HepG2 (cell line): ENCODE measurements at regions not wholly inside any gene's neighbourhood (a gene's known extent, or its start where the extent isn't known, plus 50 kb on each side); places are given as distances from the start of the nearest gene placed in this dataset.

Source experiments
- ATAC-seq: fragments of 200-7000 bp; cut with Tn5 transposase; 3 replicates; pipeline ENCODE4 v1.9.1; 2020; ENCODE audit warnings: mild to moderate bottlenecking, moderate library complexity
- BruUV-seq: library from RNA; stranded (reverse); fragments of 400-500 nt; replicated peaks from 2 replicates; lab custom pipeline; 2021; lab: Mats Ljungman, UMichigan
- CTCF ChIA-PET: fragments of 300-600 bp; formaldehyde crosslinking; extraction: SDS; loops from one replicate; lab custom pipeline; 2021; ENCODE audit warnings: low total read pairs, inconsistent platforms, low intra/inter-chr PET ratio; lab: Yijun Ruan, JAX
- POLR2A ChIA-PET: fragments of 350-600 bp; sonication (Branson Sonifier 250); formaldehyde crosslinking; loops from one replicate; lab custom pipeline; 2020; ENCODE audit warnings: antibody characterized with exemption, inconsistent platforms; lab: Yijun Ruan, JAX
- DNase-seq: peaks from one replicate; pipeline ENCODE4 v3.0.0-alpha.2; 2015; ENCODE audit warnings: low spot score
- FAIRE-seq: peaks from 3 replicates; lab custom pipeline; 2011; peaks lifted over from hg19 to GRCh38; lab: Jason Lieb, UNC
- H2AFZ ChIP-seq: one replicate; pipeline ENCODE4 v1.6.1; 2011; ENCODE audit warnings: low read length, inconsistent platforms
- H3K27ac ChIP-seq: fragments of 300-600 bp; 3 replicates; pipeline ENCODE4 v1.8.0; 2011; ENCODE audit warnings: mixed run types, mild to moderate bottlenecking, mixed read lengths, low read length, inconsistent platforms; ENCODE audit not compliant: insufficient read depth; ENCODE audit errors: extremely low read length
- H3K27me3 ChIP-seq, 2 experiments: fragments of 200-600 bp in 1 of 2; 2 replicates in 1 of 2; 3 replicates in 1 of 2; pipeline versions ENCODE4 v1.6.0 to v1.8.0; 2011; ENCODE audit warnings: low read length in 2 of 2, mild to moderate bottlenecking in 2 of 2, moderate library complexity in 2 of 2, inconsistent platforms in 1 of 2; ENCODE audit not compliant: insufficient read depth in 2 of 2, control insufficient read depth in 1 of 2
- H3K36me3 ChIP-seq, 2 experiments: fragments of 200-600 bp in 1 of 2; replicated peaks in 1 of 2; 2 replicates in 1 of 2; 3 replicates in 1 of 2; pipeline versions ENCODE4 v1.5.1 to v1.8.0; 2011; ENCODE audit warnings: low read length in 2 of 2, inconsistent platforms in 1 of 2; ENCODE audit not compliant: insufficient read depth in 2 of 2, control insufficient read depth in 1 of 2
- H3K4me1 ChIP-seq: 2 replicates; pipeline ENCODE4 v1.5.1; 2012; ENCODE audit warnings: low read length, inconsistent platforms; ENCODE audit not compliant: insufficient read depth
- H3K4me2 ChIP-seq: 2 replicates; pipeline ENCODE4 v1.6.0; 2011; ENCODE audit warnings: low read depth, low read length, inconsistent platforms
- H3K4me3 ChIP-seq, 3 experiments: fragments of 200-600 bp in 1 of 3; sonication (generic), shearing (Covaris generic) in 1 of 3; replicated peaks in 1 of 3; 2 replicates each; pipeline ENCODE4 v1.5.1; 2011 to 2016; ENCODE audit warnings: low read length in 3 of 3, inconsistent platforms in 2 of 3, low read depth in 2 of 3, mild to moderate bottlenecking in 2 of 3, control low read depth in 1 of 3, mixed read lengths in 1 of 3; ENCODE audit not compliant: insufficient read depth in 1 of 3
- H3K79me2 ChIP-seq: one replicate; pipeline ENCODE4 v1.6.1; 2011; ENCODE audit warnings: low read length, inconsistent platforms; ENCODE audit not compliant: insufficient read depth
- H3K9ac ChIP-seq: 2 replicates; pipeline ENCODE4 v1.6.0; 2011; ENCODE audit warnings: mild to moderate bottlenecking, low read depth, low read length, inconsistent platforms; ENCODE audit not compliant: insufficient read depth
- H3K9me3 ChIP-seq: 2 replicates; pipeline ENCODE4 v1.5.1; 2012; ENCODE audit warnings: mild to moderate bottlenecking, low read length
- H4K20me1 ChIP-seq: 2 replicates; pipeline ENCODE4 v1.6.0; 2011; ENCODE audit warnings: inconsistent platforms, mild to moderate bottlenecking, low read length, moderate library complexity; ENCODE audit not compliant: insufficient read depth
- ARNT2 ChIP-seq: sonication (generic); formaldehyde crosslinking; IDR thresholded peaks from 2 replicates; pipeline ENCODE4 v1.8.0; 2022; ENCODE audit warnings: mild to moderate bottlenecking, low read depth, missing genetic modification reagents, moderate library complexity
- ASH2L ChIP-seq: fragments of 300-600, 200-600 bp; sonication (generic); IDR thresholded peaks from 2 replicates; pipeline ENCODE4 v1.7.0; 2017; ENCODE audit warnings: low read depth, mild to moderate bottlenecking, moderate library complexity, mixed read lengths, low read length; ENCODE audit not compliant: insufficient read length
- ATRX ChIP-seq: sonication (generic); formaldehyde crosslinking; IDR thresholded peaks from 2 replicates; pipeline ENCODE4 v1.4.0; 2020; ENCODE audit warnings: missing genetic modification reagents, borderline replicate concordance
- BHLHE40 ChIP-seq: IDR thresholded peaks from 2 replicates; pipeline ENCODE4 v1.6.1; 2011; ENCODE audit warnings: low read length, improper control_type of control experiment
- CEBPG ChIP-seq: IDR thresholded peaks from 2 replicates; pipeline ENCODE4 v1.6.1; 2016
- FOXK2 ChIP-seq: fragments of 450-650 bp; IDR thresholded peaks from 2 replicates; pipeline ENCODE4 v1.6.1; 2016
- NCOA1 ChIP-seq: sonication (generic); formaldehyde crosslinking; IDR thresholded peaks from 2 replicates; pipeline ENCODE4 v1.9.0; 2021; ENCODE audit warnings: missing genetic modification reagents
- NR1H2 ChIP-seq: sonication (generic); formaldehyde crosslinking; IDR thresholded peaks from 2 replicates; pipeline ENCODE4 v1.8.1; 2022; ENCODE audit warnings: low read depth, missing genetic modification reagents, borderline replicate concordance
- REL ChIP-seq: sonication (generic); formaldehyde crosslinking; conservative IDR thresholded peaks from 2 replicates; pipeline ENCODE4 v1.8.0; 2022; ENCODE audit warnings: mild to moderate bottlenecking, missing genetic modification reagents, moderate library complexity
- TARDBP ChIP-seq: sonication (generic); formaldehyde crosslinking; IDR thresholded peaks from 2 replicates; pipeline ENCODE4 v1.8.0; 2022; ENCODE audit warnings: mild to moderate bottlenecking, missing genetic modification reagents
- THAP11 ChIP-seq: IDR thresholded peaks from 2 replicates; pipeline ENCODE4 v1.6.1; 2016; ENCODE audit warnings: missing biosample characterization, missing genetic modification reagents
- THYN1 ChIP-seq: sonication (generic); formaldehyde crosslinking; IDR thresholded peaks from 2 replicates; pipeline ENCODE4 v1.8.1; 2023; ENCODE audit warnings: low read depth, mild to moderate bottlenecking, moderate library complexity, missing genetic modification reagents, borderline replicate concordance
- ZBTB44 ChIP-seq: sonication (generic); formaldehyde crosslinking; IDR thresholded peaks from 2 replicates; pipeline ENCODE4 v1.4.0; 2020; ENCODE audit warnings: missing genetic modification reagents
- ZFY ChIP-seq: sonication (generic); formaldehyde crosslinking; IDR thresholded peaks from 2 replicates; pipeline ENCODE4 v1.4.0; 2020; ENCODE audit warnings: missing genetic modification reagents
- ZNF225 ChIP-seq: sonication (generic); formaldehyde crosslinking; IDR thresholded peaks from 2 replicates; pipeline ENCODE4 v1.4.0; 2020; ENCODE audit warnings: mild to moderate bottlenecking, missing genetic modification reagents
- ZNF619 ChIP-seq: sonication (generic); formaldehyde crosslinking; IDR thresholded peaks from 2 replicates; pipeline ENCODE4 v1.4.0; 2020; ENCODE audit warnings: mild to moderate bottlenecking, missing genetic modification reagents
- ZNF691 ChIP-seq: sonication (generic); formaldehyde crosslinking; IDR thresholded peaks from 2 replicates; pipeline ENCODE4 v1.4.0; 2020; ENCODE audit warnings: missing genetic modification reagents, low read depth, mild to moderate bottlenecking, borderline replicate concordance
- ZSCAN30 ChIP-seq: sonication (generic); formaldehyde crosslinking; IDR thresholded peaks from 2 replicates; pipeline ENCODE4 v1.5.0; 2020; ENCODE audit warnings: mild to moderate bottlenecking, missing genetic modification reagents
- WGBS: methylation state at CpG from one replicate; pipeline ENCODE4 v1.1.6; 2017; ENCODE audit warnings: low lambda C conversion rate; 5-methylcytosine and 5-hydroxymethylcytosine counted together
- in situ Hi-C: cut with HindIII; loops from 2 replicates; pipeline ENCODE4 v1.10.0; 2017; ENCODE audit warnings: low pct_unique_long_range_greater_than_20kb; ENCODE audit not compliant: extremely low pct_ligation_motif_present
- intact Hi-C: fragments of 100-400 bp; cut with micrococcal nuclease; formaldehyde crosslinking; loops from one replicate; pipeline ENCODE4 v1.10.0; 2022; ENCODE audit not compliant: unreplicated experiment
- TF ChIP-seq, protein P1 (sequence below): sonication (generic); formaldehyde crosslinking; IDR thresholded peaks from 2 replicates; pipeline ENCODE4 v1.5.1; 2020; ENCODE audit warnings: mild to moderate bottlenecking, missing genetic modification reagents, borderline replicate concordance

DNA sequence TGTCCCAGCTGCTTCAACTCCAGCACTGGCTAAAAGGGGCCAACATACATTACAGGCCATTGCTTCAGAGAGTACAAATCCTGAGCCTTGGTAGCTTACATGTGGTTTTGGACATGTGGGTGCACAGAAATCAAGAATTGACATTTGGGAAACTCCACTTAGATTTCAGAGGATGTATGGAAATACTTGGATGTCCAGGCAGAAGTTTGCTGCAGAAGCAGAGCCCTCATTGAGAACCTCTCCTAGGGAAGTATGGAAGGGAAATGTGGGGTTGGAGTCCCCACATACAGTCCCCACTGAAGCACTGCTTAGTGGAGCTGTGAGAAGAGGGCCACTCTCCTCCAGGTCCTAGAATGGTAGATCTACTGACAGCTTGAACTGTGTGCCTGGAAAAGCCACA, 218.0 kb upstream of the CWC22 start (continued):
- TF ChIP-seq TARDBP: no peak
- TF ChIP-seq ATRX (CRISPR knock-in tag): no peak
- TF ChIP-seq FOXK2: no peak
- TF ChIP-seq BHLHE40: no peak
- TF ChIP-seq ZNF225 (CRISPR knock-in tag): no peak
- no peak for TF ChIP-seq THAP11 (CRISPR knock-in tag)
- no peak for TF ChIP-seq ZBTB44 (CRISPR knock-in tag)

- WGBS: 0% methylated on average over 1 of the region's 1 CpG
- Histone ChIP-seq H3K9ac (no peak overlapping the region), H4K20me1 (no peaks in the 10 kb centered on the region), H2AFZ (no peak overlapping the region), H3K9me3 (peaks cover 53% of the 10 kb centered on the region), H3K4me3 (no peak overlapping the region), H3K4me1 (no peaks in the 10 kb centered on the region), H3K4me2 (no peak overlapping the region), H3K79me2 (no peaks in the 10 kb centered on the region), H3K27me3 (no peaks in the 10 kb centered on the region), H3K27ac (no peak overlapping the region), H3K36me3 (no peaks in the 10 kb centered on the region)
- TF ChIP-seq THYN1 (CRISPR knock-in tag) (no peak), CEBPG (no peak), ASH2L (no peak), ZNF691 (CRISPR knock-in tag) (no peak), NCOA1 (CRISPR knock-in tag) (no peak), REL (CRISPR knock-in tag) (no peak), NR1H2 (CRISPR knock-in tag) (no peak), ZFY (no peak), ZNF619 (CRISPR knock-in tag) (no peak), ZSCAN30 (CRISPR knock-in tag) (no peak), ARNT2 (CRISPR knock-in tag) (no peak)
- TF ChIP-seq, protein P1, sequence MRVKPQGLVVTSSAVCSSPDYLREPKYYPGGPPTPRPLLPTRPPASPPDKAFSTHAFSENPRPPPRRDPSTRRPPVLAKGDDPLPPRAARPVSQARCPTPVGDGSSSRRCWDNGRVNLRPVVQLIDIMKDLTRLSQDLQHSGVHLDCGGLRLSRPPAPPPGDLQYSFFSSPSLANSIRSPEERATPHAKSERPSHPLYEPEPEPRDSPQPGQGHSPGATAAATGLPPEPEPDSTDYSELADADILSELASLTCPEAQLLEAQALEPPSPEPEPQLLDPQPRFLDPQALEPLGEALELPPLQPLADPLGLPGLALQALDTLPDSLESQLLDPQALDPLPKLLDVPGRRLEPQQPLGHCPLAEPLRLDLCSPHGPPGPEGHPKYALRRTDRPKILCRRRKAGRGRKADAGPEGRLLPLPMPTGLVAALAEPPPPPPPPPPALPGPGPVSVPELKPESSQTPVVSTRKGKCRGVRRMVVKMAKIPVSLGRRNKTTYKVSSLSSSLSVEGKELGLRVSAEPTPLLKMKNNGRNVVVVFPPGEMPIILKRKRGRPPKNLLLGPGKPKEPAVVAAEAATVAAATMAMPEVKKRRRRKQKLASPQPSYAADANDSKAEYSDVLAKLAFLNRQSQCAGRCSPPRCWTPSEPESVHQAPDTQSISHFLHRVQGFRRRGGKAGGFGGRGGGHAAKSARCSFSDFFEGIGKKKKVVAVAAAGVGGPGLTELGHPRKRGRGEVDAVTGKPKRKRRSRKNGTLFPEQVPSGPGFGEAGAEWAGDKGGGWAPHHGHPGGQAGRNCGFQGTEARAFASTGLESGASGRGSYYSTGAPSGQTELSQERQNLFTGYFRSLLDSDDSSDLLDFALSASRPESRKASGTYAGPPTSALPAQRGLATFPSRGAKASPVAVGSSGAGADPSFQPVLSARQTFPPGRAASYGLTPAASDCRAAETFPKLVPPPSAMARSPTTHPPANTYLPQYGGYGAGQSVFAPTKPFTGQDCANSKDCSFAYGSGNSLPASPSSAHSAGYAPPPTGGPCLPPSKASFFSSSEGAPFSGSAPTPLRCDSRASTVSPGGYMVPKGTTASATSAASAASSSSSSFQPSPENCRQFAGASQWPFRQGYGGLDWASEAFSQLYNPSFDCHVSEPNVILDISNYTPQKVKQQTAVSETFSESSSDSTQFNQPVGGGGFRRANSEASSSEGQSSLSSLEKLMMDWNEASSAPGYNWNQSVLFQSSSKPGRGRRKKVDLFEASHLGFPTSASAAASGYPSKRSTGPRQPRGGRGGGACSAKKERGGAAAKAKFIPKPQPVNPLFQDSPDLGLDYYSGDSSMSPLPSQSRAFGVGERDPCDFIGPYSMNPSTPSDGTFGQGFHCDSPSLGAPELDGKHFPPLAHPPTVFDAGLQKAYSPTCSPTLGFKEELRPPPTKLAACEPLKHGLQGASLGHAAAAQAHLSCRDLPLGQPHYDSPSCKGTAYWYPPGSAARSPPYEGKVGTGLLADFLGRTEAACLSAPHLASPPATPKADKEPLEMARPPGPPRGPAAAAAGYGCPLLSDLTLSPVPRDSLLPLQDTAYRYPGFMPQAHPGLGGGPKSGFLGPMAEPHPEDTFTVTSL (CRISPR knock-in tag): no peak
- no peak for ATAC-seq
- ChIA-PET CTCF (no interaction called here), POLR2A (no interaction called here)
- in situ Hi-C loops: no loop called here
- FAIRE-seq: no peak
- BruUV-seq: no TSS peak
- intact Hi-C loops: no loop called here
- no peak for DNase-seq
These were observed 215.5 kb upstream of the CWC22 start for GRCh38 chr2:180222644-180223043.
